IMR-90 (cell line): ENCODE measurements at regions not wholly inside any gene's neighbourhood (a gene's known extent, or its start where the extent isn't known, plus 50 kb on each side); places are given as distances from the start of the nearest gene placed in this dataset.

ENCODE experiments used
- ATAC-seq: fragments of 200-7000 bp; cut with Tn5 transposase; 2 replicates; pipeline ENCODE4 v1.9.1; 2020; ENCODE audit warnings: low read depth, mild to moderate bottlenecking, moderate library complexity
- BruUV-seq: library from RNA; stranded (reverse); fragments of 400-500 nt; replicated peaks from 2 replicates; lab custom pipeline; 2021; lab: Mats Ljungman, UMichigan
- CTCF ChIA-PET: fragments of 300-600 bp; formaldehyde crosslinking; extraction: SDS; loops from one replicate; lab custom pipeline; 2021; ENCODE audit warnings: antibody characterized with exemption; lab: Yijun Ruan, JAX
- POLR2A ChIA-PET: fragments of 300-600 bp; sonication (Branson Sonifier 250); formaldehyde crosslinking; loops from one replicate; lab custom pipeline; 2022; ENCODE audit warnings: antibody characterized with exemption; ENCODE audit not compliant: unreplicated experiment; lab: Charles Lee
- DNase-seq: peaks from one replicate; pipeline ENCODE4 v3.0.0; 2013
- H2AFZ ChIP-seq: replicated peaks from 2 replicates; pipeline ENCODE3; 2013; ENCODE audit warnings: low read length, mild to moderate bottlenecking; ENCODE audit not compliant: poor library complexity
- H2AK5ac ChIP-seq: 2 replicates; pipeline ENCODE4 v1.6.1; 2013; ENCODE audit warnings: low read depth, low read length, inconsistent platforms
- H2AK9ac ChIP-seq: replicated peaks from 2 replicates; pipeline ENCODE3; 2013; ENCODE audit warnings: mild to moderate bottlenecking, low read depth, low read length, moderate library complexity; ENCODE audit not compliant: poor library complexity
- H2BK120ac ChIP-seq: 2 replicates; pipeline ENCODE4 v1.6.1; 2013; ENCODE audit warnings: low read depth, low read length, inconsistent platforms
- H2BK15ac ChIP-seq: 3 replicates; pipeline ENCODE4 v1.6.1; 2013; ENCODE audit warnings: low read depth, low read length, inconsistent platforms
- H2BK20ac ChIP-seq: 2 replicates; pipeline ENCODE4 v1.6.1; 2013; ENCODE audit warnings: low read depth, mild to moderate bottlenecking, inconsistent platforms, low read length, moderate library complexity
- H2BK5ac ChIP-seq: 2 replicates; pipeline ENCODE4 v1.6.1; 2013; ENCODE audit warnings: mild to moderate bottlenecking, low read depth, low read length, inconsistent platforms; ENCODE audit not compliant: poor library complexity, severe bottlenecking
- H3K14ac ChIP-seq: replicated peaks from 2 replicates; pipeline ENCODE4 v1.6.1; 2013; ENCODE audit warnings: low read depth, low read length, inconsistent platforms
- H3K18ac ChIP-seq: 2 replicates; pipeline ENCODE4 v1.6.1; 2013; ENCODE audit warnings: low read depth, low read length, control low read depth
- H3K23ac ChIP-seq: 2 replicates; pipeline ENCODE4 v1.6.1; 2013; ENCODE audit warnings: low read depth, low read length, inconsistent platforms
- H3K27ac ChIP-seq: 2 replicates; pipeline ENCODE4 v1.5.1; 2013; ENCODE audit warnings: mild to moderate bottlenecking, control low read depth, low read length; ENCODE audit not compliant: insufficient read depth
- H3K27me3 ChIP-seq: 2 replicates; pipeline ENCODE4 v1.6.1; 2013; ENCODE audit warnings: low read length; ENCODE audit not compliant: control insufficient read depth, insufficient read depth
- H3K36me3 ChIP-seq: 2 replicates; pipeline ENCODE4 v1.6.1; 2013; ENCODE audit warnings: low read length, mixed read lengths; ENCODE audit not compliant: control insufficient read depth, insufficient read depth
- H3K4ac ChIP-seq: 2 replicates; pipeline ENCODE4 v1.6.1; 2013; ENCODE audit warnings: low read depth, low read length, inconsistent platforms
- H3K4me1 ChIP-seq: 2 replicates; pipeline ENCODE4 v1.6.1; 2013; ENCODE audit warnings: low read length, mixed read lengths; ENCODE audit not compliant: control insufficient read depth, insufficient read depth
- H3K4me2 ChIP-seq: 2 replicates; pipeline ENCODE4 v1.6.1; 2013; ENCODE audit warnings: low read depth, mild to moderate bottlenecking, control low read depth, low read length, moderate library complexity
- H3K4me3 ChIP-seq: 2 replicates; pipeline ENCODE4 v1.5.1; 2013; ENCODE audit warnings: low read depth, mild to moderate bottlenecking, control low read depth, low read length, moderate library complexity; ENCODE audit not compliant: insufficient read depth
- H3K56ac ChIP-seq: 2 replicates; pipeline ENCODE4 v1.6.1; 2013; ENCODE audit warnings: low read length, inconsistent platforms; ENCODE audit not compliant: insufficient read depth; ENCODE audit errors: extremely low read depth
- H3K79me1 ChIP-seq, 2 experiments: 2 replicates each; pipeline ENCODE4 v1.6.1; 2013; ENCODE audit warnings: low read length in 2 of 2, inconsistent platforms in 1 of 2, low read depth in 1 of 2
- H3K9ac ChIP-seq: 2 replicates; pipeline ENCODE4 v1.6.1; 2013; ENCODE audit warnings: low read depth, low read length, control low read depth
- H3K9me1 ChIP-seq: 2 replicates; pipeline ENCODE4 v1.6.1; 2013; ENCODE audit warnings: low read length, inconsistent platforms; ENCODE audit not compliant: insufficient read depth
- H3K9me3 ChIP-seq: 2 replicates; pipeline ENCODE4 v1.6.1; 2013; ENCODE audit warnings: low read length; ENCODE audit not compliant: control insufficient read depth, insufficient read depth
- H4K20me1 ChIP-seq: 2 replicates; pipeline ENCODE4 v1.6.1; 2013; ENCODE audit warnings: low read length, inconsistent platforms; ENCODE audit not compliant: insufficient read depth
- H4K5ac ChIP-seq: 2 replicates; pipeline ENCODE4 v1.6.1; 2013; ENCODE audit warnings: mild to moderate bottlenecking, low read depth, low read length, control low read depth
- H4K8ac ChIP-seq, 2 experiments: 2 replicates each; pipeline ENCODE4 v1.6.1; 2013; ENCODE audit warnings: low read depth in 2 of 2, low read length in 2 of 2, control low read depth in 1 of 2, inconsistent platforms in 1 of 2
- H4K91ac ChIP-seq: 2 replicates; pipeline ENCODE4 v1.6.1; 2013; ENCODE audit warnings: low read depth, low read length, inconsistent platforms; ENCODE audit not compliant: insufficient read depth
- CEBPB ChIP-seq: IDR thresholded peaks from 2 replicates; pipeline ENCODE4 v1.6.1; 2012; ENCODE audit warnings: low read depth, low read length, improper control_type of control experiment
- CHD1 ChIP-seq: IDR thresholded peaks from 2 replicates; pipeline ENCODE4 v1.6.1; 2012; ENCODE audit warnings: low read depth, low read length, improper control_type of control experiment
- WGBS, 2 experiments: methylation state at CpG; one replicate each; pipeline versions ENCODE4 v1.1.5 to v1.1.7; 2013; ENCODE audit warnings: missing lambda C conversion rate in 2 of 2; ENCODE audit not compliant: insufficient read length in 1 of 2; ENCODE audit errors: extremely low coverage in 2 of 2; 5-methylcytosine and 5-hydroxymethylcytosine counted together
- dilution Hi-C: fragments of 300-500 bp; cut with HindIII; formaldehyde crosslinking; loops from one replicate; pipeline ENCODE4 v1.14.3; 2018; ENCODE audit warnings: low sequenced_read_pairs; ENCODE audit not compliant: unreplicated experiment
- in situ Hi-C: fragments of 300-500 bp; cut with MboI; formaldehyde crosslinking; loops from 3 replicates; pipeline ENCODE4 v1.14.3; 2019; ENCODE audit warnings: low sequenced_read_pairs, inconsistent platforms, mixed read lengths
- intact Hi-C: fragments of 100-400 bp; cut with micrococcal nuclease; formaldehyde crosslinking; loops from 2 replicates; pipeline ENCODE4 v1.10.0; 2022

- Histone ChIP-seq H3K27ac (no peak overlapping the region), H3K23ac (no peak overlapping the region), H3K56ac (no peak overlapping the region), H2BK20ac (no peak overlapping the region), H4K91ac (no peak overlapping the region), H3K4ac (no peak overlapping the region), H3K27me3 (no peaks in the 10 kb centered on the region), H3K18ac (no peak overlapping the region), H2BK15ac (no peak overlapping the region), H2BK120ac (no peak overlapping the region), H2AK9ac (no peak overlapping the region), H4K20me1 (no peaks in the 10 kb centered on the region), H3K36me3 (no peaks in the 10 kb centered on the region), H2AK5ac (no peak overlapping the region), H3K4me2 (no peak overlapping the region), H3K14ac (no peak overlapping the region), H3K4me3 (no peak overlapping the region), H4K5ac (no peak overlapping the region), H2BK5ac (no peak overlapping the region), H2AFZ (no peak overlapping the region), H3K79me1 (no peaks in the 10 kb centered on the region), H3K9ac (no peak overlapping the region), H3K9me1 (no peaks in the 10 kb centered on the region), H3K9me3 (no peaks in the 10 kb centered on the region), H3K4me1 (no peaks in the 10 kb centered on the region), H4K8ac (no peak overlapping the region)
- no CpG with 5 or more reads among the region's 4 CpGs for WGBS, 2 experiments
- ATAC-seq (no peak), DNase-seq (no peak)
- BruUV-seq: no TSS peak
- intact Hi-C loops (no loop called here), dilution Hi-C loops (no loop called here), in situ Hi-C loops (no loop called here)
- TF ChIP-seq CHD1 (no peak), CEBPB (peak; percentile 75)
- ChIA-PET CTCF (no interaction called here), POLR2A (no interaction called here)
Measured at GRCh38 chr11:37468344-37468743, 870.3 kb upstream of the RAG2 start.
